NT2/D1 (cell line): ENCODE measurements at regions not wholly inside any gene's neighbourhood (a gene's known extent, or its start where the extent isn't known, plus 50 kb on each side); places are given as distances from the start of the nearest gene placed in this dataset.

ENCODE experiments used
- SUZ12 ChIP-seq: IDR thresholded peaks from 2 replicates; pipeline ENCODE4 v1.6.1; 2011; ENCODE audit not compliant: insufficient read length, insufficient read depth; ENCODE audit errors: extremely low read depth
- ZNF274 ChIP-seq: IDR thresholded peaks from 2 replicates; pipeline ENCODE4 v1.6.1; 2011; ENCODE audit warnings: mild to moderate bottlenecking, low read depth, low read length

GRCh38 chr1:22370190-22370498 is 81.5 kb upstream of the ZBTB40 start:
- no peak for TF ChIP-seq ZNF274
- no peak for TF ChIP-seq SUZ12
